Prostate gland (tissue), 2 donors: ENCODE measurements at regions not wholly inside any gene's neighbourhood (a gene's known extent, or its start where the extent isn't known, plus 50 kb on each side); places are given as distances from the start of the nearest gene placed in this dataset.

Experiments
- DNase-seq: peaks from one replicate; pipeline ENCODE4 v3.0.0-alpha.2; 2019; ENCODE audit warnings: low spot score
- H3K27ac ChIP-seq, 2 donors: fragments of 200-600 bp; sonication (generic); 2 replicates each; pipeline ENCODE4 v1.5.1; 2017 to 2019
- H3K27me3 ChIP-seq: fragments of 200-600 bp; sonication (generic); replicated peaks from 2 replicates; pipeline ENCODE4 v1.5.1; 2019; ENCODE audit not compliant: insufficient read depth
- H3K36me3 ChIP-seq, 2 donors: fragments of 200-600 bp; sonication (generic); 1 replicate in 1 of 2; 2 replicates in 1 of 2; pipeline versions ENCODE4 v1.5.1 to v1.8.1; 2017 to 2019
- H3K4me1 ChIP-seq: fragments of 200-600 bp; sonication (generic); replicated peaks from 2 replicates; pipeline ENCODE4 v1.5.1; 2019
- H3K4me3 ChIP-seq, 2 donors: fragments of 200-600 bp; sonication (generic); 2 replicates each; pipeline ENCODE4 v1.5.1; 2017 to 2019
- H3K9me3 ChIP-seq: fragments of 200-600 bp; sonication (generic); 2 replicates; pipeline ENCODE4 v1.5.1; 2017
- CTCF ChIP-seq, 4 experiments: fragments of 200-600 bp in 2 of 4; fragments of 450-650 bp in 2 of 4; sonication (generic) in 2 of 4; IDR thresholded peaks; 1 replicate in 3 of 4; 2 replicates in 1 of 4; pipeline ENCODE4 v1.5.1; 2016 to 2019; ENCODE audit warnings: antibody characterized with exemption in 4 of 4, mild to moderate bottlenecking in 2 of 4, moderate library complexity in 2 of 4
- POLR2A ChIP-seq: fragments of 450-650 bp; IDR thresholded peaks from one replicate; pipeline ENCODE4 v1.6.1; 2016; ENCODE audit warnings: antibody characterized with exemption, mild to moderate bottlenecking
- POLR2AphosphoS5 ChIP-seq: sonication (generic); formaldehyde crosslinking; IDR thresholded peaks from one replicate; pipeline ENCODE4 v1.6.1; 2017; ENCODE audit warnings: antibody characterized with exemption
- WGBS: methylation state at CpG from one replicate; pipeline ENCODE4 v1.1.5; 2018; 5-methylcytosine and 5-hydroxymethylcytosine counted together
- intact Hi-C: fragments of 100-400 bp; cut with DNase I; formaldehyde crosslinking; loops from one replicate; pipeline ENCODE4 v1.14.2; 2022

DNA sequence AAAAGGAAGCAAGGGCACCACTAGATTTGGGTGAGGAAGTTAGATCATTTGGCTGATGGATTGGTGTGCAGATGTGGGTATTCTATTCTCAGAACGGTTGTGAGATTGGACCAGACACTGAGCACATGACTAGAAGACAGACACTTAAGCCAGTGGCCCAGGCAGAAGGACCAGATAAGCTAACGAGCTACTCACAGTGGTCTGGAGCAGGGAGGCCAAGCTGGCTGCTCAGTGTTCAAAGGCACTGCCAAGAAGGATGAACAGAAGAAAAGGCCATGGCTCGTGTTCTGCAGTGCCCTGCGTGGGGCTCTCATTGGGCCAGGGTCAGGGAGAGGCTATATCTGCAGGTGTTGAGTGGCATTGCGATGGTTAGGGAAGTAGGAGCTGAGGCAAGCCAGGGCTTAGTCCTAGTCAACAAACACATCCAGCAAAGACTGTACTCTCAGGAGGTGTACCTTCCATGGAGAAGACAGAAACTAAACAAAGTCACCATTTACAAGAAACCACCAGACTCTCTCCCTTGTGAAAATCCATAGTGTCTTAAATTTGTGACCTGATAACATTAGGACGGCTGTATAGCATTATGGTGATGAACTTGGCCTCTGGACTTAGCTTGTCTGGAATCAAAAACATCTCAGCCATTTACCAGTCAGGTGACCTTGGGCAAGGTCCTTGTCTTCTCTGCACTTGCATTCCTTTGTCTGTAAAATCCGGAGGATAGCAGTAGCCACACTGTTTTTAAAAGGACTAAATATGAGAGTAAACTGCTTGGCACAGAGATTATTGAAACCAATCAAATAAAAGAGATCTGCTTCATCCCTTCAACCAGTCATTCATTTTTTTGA, 274.5 kb downstream of the SIPA1L2 start:
- Histone ChIP-seq H3K9me3 (no peaks in the 10 kb centered on the region), H3K36me3 (no peaks in the 10 kb centered on the region), H3K4me3 (no peak overlapping the region), H3K4me1 (no peaks in the 10 kb centered on the region), H3K27ac (no peak overlapping the region), H3K27me3 (no peaks in the 10 kb centered on the region)
- DNase-seq: no peak
- intact Hi-C loops: no loop called here
- no peak for TF ChIP-seq CTCF (IDR thresholded peaks at IDR 0.05)
- TF ChIP-seq POLR2A: no peak
- TF ChIP-seq POLR2AphosphoS5: no peak
- WGBS: 74% methylated on average over 7 of the region's 7 CpGs

DNA sequence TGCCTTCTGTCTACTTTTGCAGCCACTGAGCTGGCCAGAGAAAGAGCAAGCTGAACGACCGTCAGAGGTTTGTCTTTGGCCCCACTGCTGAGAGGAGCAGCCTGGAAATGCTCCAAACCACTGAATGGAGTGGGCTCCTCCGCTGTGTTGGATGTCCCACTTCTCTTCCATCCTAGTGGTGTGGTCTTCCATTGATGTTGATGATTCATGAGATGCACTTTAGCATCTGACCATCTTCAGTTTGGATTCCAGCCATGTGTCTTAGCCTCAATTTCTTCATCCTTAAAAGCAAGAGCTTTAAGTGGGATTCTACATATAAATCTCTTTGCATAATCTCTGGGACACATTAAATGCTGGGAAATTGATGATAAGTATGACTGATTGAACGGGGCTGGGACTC, 276.9 kb downstream of the SIPA1L2 start:
- WGBS: 78% methylated on average over 4 of the region's 4 CpGs
- no peak overlapping the region for H3K4me3 ChIP-seq
- no peaks in the 10 kb centered on the region for H3K9me3 ChIP-seq
- no peak overlapping the region for H3K27ac ChIP-seq
- DNase-seq: no peak
- no peaks in the 10 kb centered on the region for H3K36me3 ChIP-seq
- no peaks in the 10 kb centered on the region for H3K4me1 ChIP-seq
- TF ChIP-seq CTCF (IDR thresholded peaks at IDR 0.05): no peak
- no peak for TF ChIP-seq POLR2AphosphoS5
- no peak for TF ChIP-seq POLR2A
- intact Hi-C loops: no loop called here
- no peaks in the 10 kb centered on the region for H3K27me3 ChIP-seq

GRCh38 chr1:232352366-232352765, 277.6 kb downstream of the SIPA1L2 start:
- Histone ChIP-seq H3K4me3 (no peak overlapping the region), H3K4me1 (no peaks in the 10 kb centered on the region), H3K36me3 (no peaks in the 10 kb centered on the region), H3K9me3 (no peaks in the 10 kb centered on the region), H3K27ac (no peak overlapping the region), H3K27me3 (no peaks in the 10 kb centered on the region)
- intact Hi-C loops: no loop called here
- WGBS: 96% methylated on average over 6 of the region's 6 CpGs
- TF ChIP-seq POLR2A (no peak), POLR2AphosphoS5 (no peak), CTCF (IDR thresholded peaks at IDR 0.05) (no peak)
- no peak for DNase-seq

GRCh38 chr1:232351335-232351734, 278.6 kb downstream of the SIPA1L2 start:
- H3K9me3 ChIP-seq: no peaks in the 10 kb centered on the region
- intact Hi-C loops: no loop called here

More at GRCh38 chr1:232351335-232351734, 278.6 kb downstream of the SIPA1L2 start:
- H3K4me1 ChIP-seq: no peaks in the 10 kb centered on the region
- no peak for TF ChIP-seq CTCF (IDR thresholded peaks at IDR 0.05)
- TF ChIP-seq POLR2AphosphoS5: no peak
- TF ChIP-seq POLR2A: no peak
- no peak overlapping the region for H3K4me3 ChIP-seq
- WGBS: 88% methylated on average over 2 of the region's 2 CpGs
- DNase-seq: no peak
- no peaks in the 10 kb centered on the region for H3K27me3 ChIP-seq
- H3K27ac ChIP-seq: no peak overlapping the region
- no peaks in the 10 kb centered on the region for H3K36me3 ChIP-seq
